ENCODE measurements at regions not wholly inside any gene's neighbourhood (a gene's known extent, or its start where the extent isn't known, plus 50 kb on each side); places are given as distances from the start of the nearest gene placed in this dataset.

- Histone ChIP-seq H3K9me1 (ENCODE audit: control insufficient read depth, extremely low read depth, insufficient read depth, low read length) (no peaks in the 10 kb centered on the region), H3K27me3 (ENCODE audit: control insufficient read depth, extremely low read depth, insufficient read depth, low read length) (no peaks in the 10 kb centered on the region), H3K79me2 (ENCODE audit: control insufficient read depth, insufficient read depth, low read length) (no peaks in the 10 kb centered on the region), H3K4me1 (ENCODE audit: control insufficient read depth, extremely low read depth, insufficient read depth, low read length) (no peaks in the 10 kb centered on the region), H3K4me3 (ENCODE audit: control insufficient read depth in 2 of 3, extremely low read depth in 1 of 3, insufficient read depth in 2 of 3, low read depth in 1 of 3, low read length in 3 of 3) (no peak overlapping the region), H3K36me3 (ENCODE audit: control insufficient read depth in 2 of 2, extremely low read depth in 1 of 2, insufficient read depth in 2 of 2, low read length in 2 of 2) (no peaks in the 10 kb centered on the region), H4K20me1 (ENCODE audit: control insufficient read depth, extremely low read depth, insufficient read depth, low read length) (no peaks in the 10 kb centered on the region), H3K27ac (ENCODE audit: control insufficient read depth, insufficient read depth, low read length) (no peak overlapping the region), H3K9me3 (ENCODE audit: control insufficient read depth, low read depth, low read length) (no peaks in the 10 kb centered on the region), H2AFZ (ENCODE audit: control insufficient read depth, low read length) (no peak overlapping the region), H3K4me2 (ENCODE audit: control insufficient read depth, extremely low read depth, insufficient read depth, low read depth, low read length) (no peak overlapping the region), H3K9ac (ENCODE audit: control insufficient read depth, extremely low read depth, insufficient read depth, low read length) (no peak overlapping the region)
- FAIRE-seq, result no peak
- DNase-seq (ENCODE audit: low read depth, low spot score), result no peak
- dilution Hi-C loops (cut with MboI; ENCODE audit: extremely low pct_ligation_motif_present, low sequenced_read_pairs), result no loop called here
- TF ChIP-seq, protein P1, sequence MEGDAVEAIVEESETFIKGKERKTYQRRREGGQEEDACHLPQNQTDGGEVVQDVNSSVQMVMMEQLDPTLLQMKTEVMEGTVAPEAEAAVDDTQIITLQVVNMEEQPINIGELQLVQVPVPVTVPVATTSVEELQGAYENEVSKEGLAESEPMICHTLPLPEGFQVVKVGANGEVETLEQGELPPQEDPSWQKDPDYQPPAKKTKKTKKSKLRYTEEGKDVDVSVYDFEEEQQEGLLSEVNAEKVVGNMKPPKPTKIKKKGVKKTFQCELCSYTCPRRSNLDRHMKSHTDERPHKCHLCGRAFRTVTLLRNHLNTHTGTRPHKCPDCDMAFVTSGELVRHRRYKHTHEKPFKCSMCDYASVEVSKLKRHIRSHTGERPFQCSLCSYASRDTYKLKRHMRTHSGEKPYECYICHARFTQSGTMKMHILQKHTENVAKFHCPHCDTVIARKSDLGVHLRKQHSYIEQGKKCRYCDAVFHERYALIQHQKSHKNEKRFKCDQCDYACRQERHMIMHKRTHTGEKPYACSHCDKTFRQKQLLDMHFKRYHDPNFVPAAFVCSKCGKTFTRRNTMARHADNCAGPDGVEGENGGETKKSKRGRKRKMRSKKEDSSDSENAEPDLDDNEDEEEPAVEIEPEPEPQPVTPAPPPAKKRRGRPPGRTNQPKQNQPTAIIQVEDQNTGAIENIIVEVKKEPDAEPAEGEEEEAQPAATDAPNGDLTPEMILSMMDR (optimal IDR thresholded peaks at IDR 0.05 in 1 of 3, IDR thresholded peaks at IDR 0.05 in 1 of 3, conservative IDR thresholded peaks at IDR 0.05 in 1 of 3; ENCODE audit: extremely low read depth in 1 of 3, insufficient read depth in 2 of 3, low read length in 3 of 3), result no peak
- TF ChIP-seq EZH2 (IDR thresholded peaks at IDR 0.05; ENCODE audit: low read length), result no peak
Observed at GRCh38 chr5:164375051-164375450, 869.6 kb downstream of the MAT2B start.

DNA sequence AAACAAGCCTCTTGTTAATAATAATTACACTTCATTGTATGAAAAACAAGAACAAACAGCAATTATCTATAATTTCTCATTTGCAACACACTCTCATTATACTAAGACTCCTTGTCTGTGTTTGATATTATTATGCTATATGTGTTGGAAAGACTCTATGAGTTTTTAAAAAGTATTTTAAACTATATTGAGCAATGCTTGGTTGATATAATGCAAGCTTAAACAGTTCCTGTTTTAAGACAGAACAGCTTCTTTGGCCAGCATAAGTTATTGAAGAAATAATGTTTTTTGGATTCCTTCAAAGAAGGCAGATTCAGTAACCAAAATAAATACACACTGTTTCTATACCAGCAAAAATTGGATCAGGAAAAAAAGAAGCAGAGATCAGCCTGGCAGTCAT lies 871.4 kb downstream of the MAT2B start:
- no peaks in the 10 kb centered on the region for H4K20me1 ChIP-seq (ENCODE audit: control insufficient read depth, extremely low read depth, insufficient read depth, low read length)
- TF ChIP-seq, protein P1 (optimal IDR thresholded peaks at IDR 0.05 in 1 of 3, IDR thresholded peaks at IDR 0.05 in 1 of 3, conservative IDR thresholded peaks at IDR 0.05 in 1 of 3; ENCODE audit: extremely low read depth in 1 of 3, insufficient read depth in 2 of 3, low read length in 3 of 3), result no peak
- no peak for TF ChIP-seq EZH2 (IDR thresholded peaks at IDR 0.05; ENCODE audit: low read length)
- dilution Hi-C loops (cut with MboI; ENCODE audit: extremely low pct_ligation_motif_present, low sequenced_read_pairs), result no loop called here
- H3K36me3 ChIP-seq (ENCODE audit: control insufficient read depth in 2 of 2, extremely low read depth in 1 of 2, insufficient read depth in 2 of 2, low read length in 2 of 2), result no peaks in the 10 kb centered on the region
- H3K4me1 ChIP-seq (ENCODE audit: control insufficient read depth, extremely low read depth, insufficient read depth, low read length), result no peaks in the 10 kb centered on the region
- FAIRE-seq (no peak), DNase-seq (ENCODE audit: low read depth, low spot score) (no peak)
- no peaks in the 10 kb centered on the region for H3K9me3 ChIP-seq (ENCODE audit: control insufficient read depth, low read depth, low read length)
- H3K9me1 ChIP-seq (ENCODE audit: control insufficient read depth, extremely low read depth, insufficient read depth, low read length), result no peaks in the 10 kb centered on the region
- H3K4me3 ChIP-seq (ENCODE audit: control insufficient read depth in 2 of 3, extremely low read depth in 1 of 3, insufficient read depth in 2 of 3, low read depth in 1 of 3, low read length in 3 of 3), result no peak overlapping the region
- no peak overlapping the region for H3K4me2 ChIP-seq (ENCODE audit: control insufficient read depth, extremely low read depth, insufficient read depth, low read depth, low read length)
- no peak overlapping the region for H2AFZ ChIP-seq (ENCODE audit: control insufficient read depth, low read length)
- H3K79me2 ChIP-seq (ENCODE audit: control insufficient read depth, insufficient read depth, low read length), result no peaks in the 10 kb centered on the region
- H3K27me3 ChIP-seq (ENCODE audit: control insufficient read depth, extremely low read depth, insufficient read depth, low read length), result no peaks in the 10 kb centered on the region
- no peak overlapping the region for H3K9ac ChIP-seq (ENCODE audit: control insufficient read depth, extremely low read depth, insufficient read depth, low read length)
- H3K27ac ChIP-seq (ENCODE audit: control insufficient read depth, insufficient read depth, low read length), result no peak overlapping the region

Measured in keratinocyte (primary cell).